Upper lobe of right lung (tissue), 1 donor: ENCODE measurements at regions not wholly inside any gene's neighbourhood (a gene's known extent, or its start where the extent isn't known, plus 50 kb on each side); places are given as distances from the start of the nearest gene placed in this dataset.

Experiments used
- ATAC-seq: fragments of 200-7000 bp; cut with Tn5 transposase; one replicate; pipeline ENCODE4 v1.9.1; 2020; ENCODE audit warnings: mild to moderate bottlenecking, moderate library complexity
- DNase-seq: peaks from one replicate; pipeline ENCODE4 v3.0.0-alpha.2; 2020
- H3K27ac ChIP-seq: fragments of 200-600 bp; one replicate; pipeline ENCODE4 v1.8.0; 2022
- H3K27me3 ChIP-seq: fragments of 200-600 bp; one replicate; pipeline ENCODE4 v1.8.0; 2022; ENCODE audit warnings: mild to moderate bottlenecking
- H3K36me3 ChIP-seq: fragments of 200-600 bp; one replicate; pipeline ENCODE4 v1.8.0; 2022
- H3K4me1 ChIP-seq: fragments of 200-600 bp; one replicate; pipeline ENCODE4 v1.8.0; 2022
- H3K4me3 ChIP-seq: fragments of 200-600 bp; one replicate; pipeline ENCODE4 v1.8.0; 2022; ENCODE audit warnings: mild to moderate bottlenecking
- H3K9me3 ChIP-seq: fragments of 200-600 bp; one replicate; pipeline ENCODE4 v1.8.0; 2022
- CTCF ChIP-seq: fragments of 200-600 bp; IDR thresholded peaks from one replicate; pipeline ENCODE4 v1.8.0; 2022; ENCODE audit warnings: antibody characterized with exemption
- intact Hi-C: fragments of 100-400 bp; cut with DNase I; formaldehyde crosslinking; loops from one replicate; pipeline ENCODE4 v1.11.0; 2022
- donor health status: DM: no; HTN: yes; CAD: no; lungs with severe emphysema.

GRCh38 chr17:45718791-45719190, 65.3 kb upstream of the CRHR1 start:
- DNase-seq (no peak), ATAC-seq (no peak)
- no peak overlapping the region for H3K27ac ChIP-seq
- H3K27me3 ChIP-seq = peaks cover 17% of the 10 kb centered on the region
- H3K4me3 ChIP-seq = no peak overlapping the region
- intact Hi-C loops = no loop called here
- H3K36me3 ChIP-seq = no peaks in the 10 kb centered on the region
- TF ChIP-seq CTCF = no peak
- H3K9me3 ChIP-seq = no peaks in the 10 kb centered on the region
- H3K4me1 ChIP-seq = no peaks in the 10 kb centered on the region

- Histone ChIP-seq H3K27me3 (peaks cover 17% of the 10 kb centered on the region), H3K4me3 (no peak overlapping the region), H3K4me1 (no peaks in the 10 kb centered on the region), H3K27ac (no peak overlapping the region), H3K36me3 (no peaks in the 10 kb centered on the region), H3K9me3 (no peaks in the 10 kb centered on the region)
- TF ChIP-seq CTCF = peak; percentile 14
- no peak for DNase-seq
- intact Hi-C loops = no loop called here
- peak; percentile 43 for ATAC-seq
Measured at GRCh38 chr17:45719335-45720071, 64.6 kb upstream of the CRHR1 start.

- H3K4me1 ChIP-seq = no peaks in the 10 kb centered on the region
- H3K9me3 ChIP-seq = no peaks in the 10 kb centered on the region
- DNase-seq (no peak), ATAC-seq (no peak)
- intact Hi-C loops = no loop called here
- TF ChIP-seq CTCF = no peak
- peaks cover 16% of the 10 kb centered on the region for H3K27me3 ChIP-seq
- H3K36me3 ChIP-seq = no peaks in the 10 kb centered on the region
- H3K27ac ChIP-seq = no peak overlapping the region
- H3K4me3 ChIP-seq = no peak overlapping the region
Measured at GRCh38 chr17:45720386-45720785, 63.7 kb upstream of the CRHR1 start.

GRCh38 chr17:45722161-45722560, 62.0 kb upstream of the CRHR1 start:
- no peak for TF ChIP-seq CTCF
- Histone ChIP-seq H3K36me3 (no peaks in the 10 kb centered on the region), H3K4me3 (no peak overlapping the region), H3K4me1 (no peaks in the 10 kb centered on the region), H3K9me3 (no peaks in the 10 kb centered on the region), H3K27ac (no peak overlapping the region), H3K27me3 (peaks cover under 1% of the 10 kb centered on the region)
- ATAC-seq (no peak), DNase-seq (no peak)
- intact Hi-C loops = no loop called here

GRCh38 chr17:45729294-45729907, 54.7 kb upstream of the CRHR1 start:
- Histone ChIP-seq H3K36me3 (no peaks in the 10 kb centered on the region), H3K27ac (no peak overlapping the region), H3K4me1 (no peaks in the 10 kb centered on the region), H3K4me3 (no peak overlapping the region), H3K27me3 (no peaks in the 10 kb centered on the region), H3K9me3 (no peaks in the 10 kb centered on the region)
- DNase-seq (no peak), ATAC-seq (no peak)
- intact Hi-C loops = no loop called here
- no peak for TF ChIP-seq CTCF
